ENCODE measurements at regions not wholly inside any gene's neighbourhood (a gene's known extent, or its start where the extent isn't known, plus 50 kb on each side); places are given as distances from the start of the nearest gene placed in this dataset.

- no peaks in the 10 kb centered on the region for H3K27me3 ChIP-seq
- WGBS (ENCODE audit: insufficient coverage, low coverage, low lambda C conversion rate, missing lambda C conversion rate) = 67% methylated on average over 1 of the region's 1 CpG
- H3K4me1 ChIP-seq = no peaks in the 10 kb centered on the region
- no peak for DNase-seq
- ATAC-seq = no peak
- TF ChIP-seq POLR2A (IDR thresholded peaks at IDR 0.05) (no peak), CTCF (IDR thresholded peaks at IDR 0.05) (no peak)
- H3K4me3 ChIP-seq = no peak overlapping the region
- H3K27ac ChIP-seq = no peak overlapping the region
- H3K36me3 ChIP-seq = no peaks in the 10 kb centered on the region
- intact Hi-C loops (cut with DNase I) = no loop called here
- no peaks in the 10 kb centered on the region for H3K9me3 ChIP-seq
Measured at GRCh38 chr11:90818196-90818745, 595.4 kb upstream of the CHORDC1 start.

GRCh38 chr11:90809581-90809980, 586.7 kb upstream of the CHORDC1 start:
- Histone ChIP-seq H3K4me3 (no peak overlapping the region), H3K27me3 (no peaks in the 10 kb centered on the region), H3K27ac (no peak overlapping the region)

GRCh38 chr11:90805172-90805571, 582.3 kb upstream of the CHORDC1 start:
- no peaks in the 10 kb centered on the region for H3K4me1 ChIP-seq
- 87% methylated on average over 3 of the region's 3 CpGs for WGBS (ENCODE audit: insufficient coverage, low coverage, low lambda C conversion rate, missing lambda C conversion rate)
- no peak for ATAC-seq

More at GRCh38 chr11:90809581-90809980, 586.7 kb upstream of the CHORDC1 start:
- TF ChIP-seq CTCF (IDR thresholded peaks at IDR 0.05) (no peak), POLR2A (IDR thresholded peaks at IDR 0.05) (no peak)
- Histone ChIP-seq H3K36me3 (no peaks in the 10 kb centered on the region), H3K9me3 (no peaks in the 10 kb centered on the region), H3K4me1 (no peaks in the 10 kb centered on the region)
- ATAC-seq (no peak), DNase-seq (no peak)
- intact Hi-C loops (cut with DNase I) = no loop called here
- 82% methylated on average over 5 of the region's 5 CpGs for WGBS (ENCODE audit: insufficient coverage, low coverage, low lambda C conversion rate, missing lambda C conversion rate)

DNA sequence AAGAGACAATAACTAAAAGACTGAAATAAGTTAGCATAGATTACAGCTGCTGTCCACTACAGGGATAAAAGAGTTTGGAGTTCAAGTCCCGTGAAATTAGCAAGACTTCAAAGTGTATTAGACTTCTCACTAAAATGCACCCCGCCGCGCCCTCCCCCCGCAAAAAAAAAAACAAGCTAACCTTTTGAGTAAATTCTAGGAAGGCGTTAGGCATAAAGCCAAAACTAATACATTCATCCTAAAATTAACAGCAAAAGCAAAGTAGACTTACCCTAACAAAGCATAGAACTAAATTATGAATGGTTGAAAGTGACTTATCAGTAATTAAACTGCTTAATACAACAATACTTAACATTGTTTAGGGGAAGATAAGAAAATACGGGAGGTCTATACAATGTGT, 581.0 kb upstream of the CHORDC1 start:
- Histone ChIP-seq H3K27me3 (no peaks in the 10 kb centered on the region), H3K36me3 (no peaks in the 10 kb centered on the region), H3K27ac (no peak overlapping the region), H3K4me1 (no peaks in the 10 kb centered on the region), H3K4me3 (no peak overlapping the region), H3K9me3 (no peaks in the 10 kb centered on the region)
- ATAC-seq (no peak), DNase-seq (no peak)
- intact Hi-C loops (cut with DNase I) = no loop called here
- WGBS (ENCODE audit: insufficient coverage, low coverage, low lambda C conversion rate, missing lambda C conversion rate) = 87% methylated on average over 7 of the region's 7 CpGs
- TF ChIP-seq CTCF (IDR thresholded peaks at IDR 0.05) (no peak), POLR2A (IDR thresholded peaks at IDR 0.05) (no peak)

More at GRCh38 chr11:90805172-90805571, 582.3 kb upstream of the CHORDC1 start:
- intact Hi-C loops (cut with DNase I) = no loop called here
- Histone ChIP-seq H3K36me3 (no peaks in the 10 kb centered on the region), H3K27ac (no peak overlapping the region), H3K27me3 (no peaks in the 10 kb centered on the region), H3K4me3 (no peak overlapping the region), H3K9me3 (no peaks in the 10 kb centered on the region)
- TF ChIP-seq POLR2A (IDR thresholded peaks at IDR 0.05) = no peak
- TF ChIP-seq CTCF (IDR thresholded peaks at IDR 0.05) = no peak
- no peak for DNase-seq

DNA sequence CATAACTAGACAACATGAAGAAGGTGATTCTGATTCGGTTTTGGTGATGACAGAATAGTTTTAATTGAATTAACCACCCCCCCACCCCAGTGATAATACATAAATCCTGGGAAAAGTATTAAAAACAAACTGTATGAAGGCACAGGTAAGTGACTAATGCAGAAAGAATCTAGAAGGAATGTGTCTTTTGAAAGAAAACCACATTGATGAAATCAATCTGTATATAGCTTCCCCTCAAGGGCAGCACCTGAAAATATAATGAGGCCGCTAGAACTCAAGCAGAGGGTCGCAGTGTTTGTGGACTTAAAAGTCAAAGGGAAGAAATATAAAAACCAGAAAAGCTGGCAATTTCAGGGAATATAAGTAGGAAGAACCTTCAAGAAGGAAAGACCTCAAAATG, 580.5 kb upstream of the CHORDC1 start:
- 37% methylated on average over 3 of the region's 3 CpGs for WGBS (ENCODE audit: insufficient coverage, low coverage, low lambda C conversion rate, missing lambda C conversion rate)
- H3K27me3 ChIP-seq = no peaks in the 10 kb centered on the region
- no peaks in the 10 kb centered on the region for H3K4me1 ChIP-seq
- H3K4me3 ChIP-seq = no peak overlapping the region
- intact Hi-C loops (cut with DNase I) = no loop called here
- DNase-seq = no peak
- no peak for ATAC-seq
- no peak for TF ChIP-seq CTCF (IDR thresholded peaks at IDR 0.05)
- no peaks in the 10 kb centered on the region for H3K9me3 ChIP-seq
- no peak overlapping the region for H3K27ac ChIP-seq
- no peaks in the 10 kb centered on the region for H3K36me3 ChIP-seq
